HG02642 (cell line): ENCODE measurements at regions not wholly inside any gene's neighbourhood (a gene's known extent, or its start where the extent isn't known, plus 50 kb on each side); places are given as distances from the start of the nearest gene placed in this dataset.

Experiments used
- ATAC-seq: cut with Tn5 transposase; IDR thresholded peaks from one replicate; pipeline ENCODE4 v1.9.1; 2021; ENCODE audit warnings: mild to moderate bottlenecking; ENCODE audit not compliant: unreplicated experiment, poor library complexity

DNA sequence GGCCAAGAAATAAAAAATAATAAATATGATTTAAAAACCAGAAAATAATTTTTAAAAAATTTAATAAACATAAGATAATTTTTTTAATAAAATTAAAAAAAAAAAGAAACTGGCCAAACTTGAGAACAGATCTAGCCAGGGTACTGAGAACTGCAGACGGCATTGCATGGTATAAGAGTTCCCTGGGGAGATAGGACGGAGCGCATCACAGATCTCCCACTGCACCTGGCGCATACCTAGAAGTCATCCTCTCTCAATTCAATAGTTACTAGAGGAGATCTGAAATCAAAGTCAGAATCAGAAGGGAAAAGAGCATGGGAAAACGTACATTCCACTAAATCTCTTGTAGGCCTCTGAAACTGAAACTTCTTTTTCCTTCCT lies 58.9 kb upstream of the BCL2L14 start:
- no peak for ATAC-seq

DNA sequence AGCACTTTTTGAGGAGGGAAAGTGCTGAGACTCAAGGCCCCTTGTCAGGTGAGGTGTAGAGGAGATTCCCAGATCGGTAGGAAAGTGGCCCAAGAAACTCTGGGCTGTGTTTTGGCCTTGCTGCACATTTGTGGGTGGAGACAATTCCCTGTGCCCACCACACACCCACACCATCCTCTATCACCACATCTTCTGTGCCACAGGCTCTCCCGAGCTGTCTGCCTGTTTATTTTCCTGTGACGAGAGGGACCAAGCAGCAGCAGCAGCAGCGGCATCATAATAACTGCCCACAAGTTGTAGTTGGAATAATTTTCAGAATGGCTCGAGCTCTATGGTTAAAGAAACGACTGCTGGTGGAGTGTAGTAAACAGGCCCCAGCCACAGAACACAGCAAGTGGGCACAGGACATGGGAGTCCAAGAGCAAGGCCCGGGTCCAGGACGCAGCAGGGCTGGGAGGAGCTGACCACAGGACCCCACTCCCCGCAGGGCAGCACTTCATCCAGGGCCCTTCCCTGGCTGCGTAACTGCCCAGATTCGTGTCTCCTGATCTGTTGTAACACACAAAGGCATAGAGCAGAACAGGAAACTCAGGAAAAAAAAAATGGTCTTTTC lies 55.6 kb upstream of the BCL2L14 start:
- ATAC-seq: no peak

DNA sequence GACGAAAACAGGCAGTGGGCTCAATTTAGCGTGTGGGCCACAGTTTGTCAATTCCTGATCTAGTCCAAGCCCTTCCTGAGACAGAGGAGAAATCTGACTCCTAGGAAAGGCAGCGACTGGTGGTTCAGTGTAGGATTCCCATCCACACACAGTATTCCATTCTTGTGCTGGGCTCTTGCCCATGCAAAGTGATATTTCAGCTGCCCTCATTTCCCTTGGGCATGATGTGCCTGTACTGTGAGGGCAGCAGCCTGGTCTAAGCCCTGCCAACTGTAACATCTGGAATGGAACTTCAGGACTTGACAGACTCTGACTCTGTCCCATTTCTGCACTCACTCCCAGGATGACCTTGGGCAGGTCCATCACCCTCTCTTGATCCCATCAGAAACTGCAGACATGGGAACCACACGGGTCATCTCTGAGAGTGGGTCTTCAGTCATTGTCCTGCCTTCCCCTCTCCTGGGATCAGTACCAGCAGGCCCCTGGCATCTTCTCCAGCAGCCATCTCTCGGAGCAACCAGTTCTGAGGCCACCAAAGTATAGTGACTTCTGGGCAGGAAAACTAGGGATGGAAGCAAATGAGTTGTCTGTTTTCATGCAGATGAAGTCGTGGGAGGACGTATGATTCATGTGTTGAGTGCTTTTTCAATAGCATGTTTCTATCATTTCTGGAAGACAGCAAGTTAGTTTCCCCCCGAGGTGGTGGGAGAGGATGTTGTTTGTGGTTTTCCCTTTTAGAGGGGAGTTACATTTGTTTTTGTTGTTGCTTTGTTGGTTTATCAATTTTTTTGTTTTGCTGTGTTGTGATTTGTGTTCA lies 54.2 kb upstream of the BCL2L14 start:
- ATAC-seq: no peak

DNA sequence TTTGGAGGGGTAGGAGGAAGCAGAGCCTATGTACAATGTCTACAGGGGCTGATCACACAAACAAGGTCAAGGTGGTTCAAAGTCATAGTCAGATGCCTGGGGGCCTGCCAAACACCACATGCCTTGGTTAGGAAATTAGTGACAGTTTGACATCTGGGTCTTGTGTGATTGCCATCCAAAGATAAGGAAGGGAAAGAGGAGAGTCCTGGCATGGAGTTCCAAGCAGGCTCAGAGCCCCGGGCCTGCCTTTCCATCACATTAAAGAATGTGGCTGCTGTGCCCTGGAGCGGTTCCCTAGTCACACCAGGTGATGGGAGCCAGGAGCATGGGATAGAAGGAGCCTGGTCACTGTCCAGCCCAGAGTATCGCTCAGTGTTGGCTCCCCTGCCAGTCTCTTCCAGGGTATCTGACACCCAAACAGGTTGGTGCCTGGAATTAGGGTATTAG lies 53.6 kb upstream of the BCL2L14 start:
- ATAC-seq: no peak

DNA sequence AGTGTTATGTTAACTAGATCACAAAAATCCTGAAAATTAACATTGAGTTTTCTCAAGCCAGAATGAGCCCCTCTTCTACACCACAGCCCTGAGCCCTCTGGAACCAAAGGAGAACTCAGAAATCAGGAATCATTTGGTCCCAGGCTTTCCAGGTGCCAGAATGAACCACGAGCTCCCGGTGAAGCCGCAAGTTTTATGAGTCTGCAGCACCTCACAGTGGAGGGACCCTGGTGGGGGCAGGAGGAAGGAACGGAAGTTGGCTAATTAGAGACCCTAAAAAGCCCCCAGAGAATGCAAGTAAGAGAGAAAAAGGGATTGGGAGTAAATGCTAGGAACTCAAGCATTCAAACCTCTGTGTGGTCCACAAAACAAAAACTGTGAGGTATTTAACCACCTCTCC lies 52.9 kb upstream of the BCL2L14 start:
- no peak for ATAC-seq

DNA sequence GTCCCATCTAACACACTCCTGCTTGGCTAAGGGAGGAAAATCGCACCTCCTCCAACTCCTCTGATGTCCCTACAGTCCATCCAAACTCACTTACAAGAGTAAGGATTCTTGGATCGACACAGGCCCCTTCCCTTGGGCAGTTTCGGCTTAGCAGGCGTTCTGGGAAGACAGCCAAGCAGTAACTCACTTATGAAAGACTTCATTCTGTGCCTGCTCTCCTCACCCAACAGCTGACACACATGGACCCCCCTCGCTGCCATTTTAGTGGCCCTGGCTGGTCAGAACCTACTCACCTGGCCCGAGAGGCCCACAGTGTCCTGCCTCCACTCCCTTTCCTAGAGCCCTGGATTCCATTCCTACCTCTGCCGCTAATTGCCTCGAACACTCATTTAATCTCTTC lies 52.3 kb upstream of the BCL2L14 start:
- no peak for ATAC-seq

DNA sequence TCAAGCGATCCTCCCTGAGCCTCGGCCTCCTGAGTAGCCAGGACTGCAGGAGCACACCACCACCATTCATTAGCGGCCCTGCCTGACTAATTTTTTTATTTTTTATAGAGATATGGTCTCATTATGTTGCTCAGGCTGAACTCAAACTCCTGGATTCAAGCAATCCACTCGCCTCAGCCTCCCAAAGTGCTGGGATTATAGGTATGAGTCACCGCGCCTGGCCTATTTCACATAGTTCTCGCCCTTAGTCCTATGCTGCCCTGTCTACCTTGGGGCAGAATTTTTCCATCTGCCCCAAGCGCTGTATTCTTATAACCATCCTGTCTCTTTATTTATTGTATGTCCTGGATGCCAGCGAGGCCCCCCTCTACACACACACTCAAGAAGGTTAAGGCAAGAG lies 50.9 kb upstream of the BCL2L14 start:
- no peak for ATAC-seq

DNA sequence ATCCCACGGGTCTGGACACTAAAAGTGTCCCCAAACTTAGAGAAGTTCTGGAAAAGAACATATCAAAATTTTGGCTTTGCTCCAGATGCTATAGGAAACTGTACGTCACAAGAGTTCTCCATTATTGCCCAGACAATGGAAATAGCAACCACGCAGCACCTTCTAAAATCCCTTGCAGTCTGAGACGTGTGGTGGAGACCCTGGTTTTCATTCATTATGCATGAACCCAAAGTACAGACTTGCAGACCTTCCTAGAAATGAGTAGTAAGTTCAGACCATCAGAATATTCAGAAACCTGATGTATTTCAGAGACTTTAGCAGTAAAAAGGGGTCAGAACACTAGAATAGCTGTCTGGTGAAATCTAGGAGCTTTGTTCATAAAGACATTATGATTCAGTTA lies 50.0 kb upstream of the BCL2L14 start:
- no peak for ATAC-seq
